Neural cell (in vitro differentiated cells): ENCODE measurements at regions not wholly inside any gene's neighbourhood (a gene's known extent, or its start where the extent isn't known, plus 50 kb on each side); places are given as distances from the start of the nearest gene placed in this dataset.

Experiments used
- EP300 ChIP-seq: fragments of 450-650 bp; conservative IDR thresholded peaks from 2 replicates; pipeline ENCODE4 v1.6.1; 2014; ENCODE audit warnings: antibody characterized with exemption, mild to moderate bottlenecking, moderate library complexity; ENCODE audit not compliant: poor library complexity, severe bottlenecking
- EZH2 ChIP-seq: fragments of 200-600, 300-800 bp; shearing (Covaris generic), sonication (generic); IDR thresholded peaks from 2 replicates; pipeline ENCODE4 v1.6.1; 2014; ENCODE audit warnings: antibody characterized with exemption, low read length, borderline replicate concordance, mild to moderate bottlenecking; ENCODE audit not compliant: insufficient read depth, poor library complexity, severe bottlenecking
- MXI1 ChIP-seq: fragments of 450-650 bp; conservative IDR thresholded peaks from 2 replicates; pipeline ENCODE4 v1.6.1; 2014; ENCODE audit warnings: antibody characterized with exemption, mild to moderate bottlenecking; ENCODE audit not compliant: poor library complexity, severe bottlenecking
- POLR2AphosphoS5 ChIP-seq: IDR thresholded peaks from 2 replicates; pipeline ENCODE4 v1.6.1; 2012
- RAD21 ChIP-seq: fragments of 450-650 bp; conservative IDR thresholded peaks from 2 replicates; pipeline ENCODE4 v1.6.1; 2014; ENCODE audit warnings: antibody characterized with exemption, mild to moderate bottlenecking, moderate library complexity
- TAF1 ChIP-seq: IDR thresholded peaks from 2 replicates; pipeline ENCODE4 v1.6.1; 2012; ENCODE audit warnings: low read depth
- TF ChIP-seq, protein P1 (sequence below): fragments of 450-650 bp; IDR thresholded peaks from 2 replicates; pipeline ENCODE4 v1.5.1; 2014; ENCODE audit warnings: antibody characterized with exemption, mild to moderate bottlenecking, moderate library complexity; ENCODE audit not compliant: poor library complexity, severe bottlenecking
- TF ChIP-seq, protein P2 (sequence below): IDR thresholded peaks from 2 replicates; pipeline ENCODE4 v1.6.1; 2012; ENCODE audit warnings: borderline replicate concordance

DNA sequence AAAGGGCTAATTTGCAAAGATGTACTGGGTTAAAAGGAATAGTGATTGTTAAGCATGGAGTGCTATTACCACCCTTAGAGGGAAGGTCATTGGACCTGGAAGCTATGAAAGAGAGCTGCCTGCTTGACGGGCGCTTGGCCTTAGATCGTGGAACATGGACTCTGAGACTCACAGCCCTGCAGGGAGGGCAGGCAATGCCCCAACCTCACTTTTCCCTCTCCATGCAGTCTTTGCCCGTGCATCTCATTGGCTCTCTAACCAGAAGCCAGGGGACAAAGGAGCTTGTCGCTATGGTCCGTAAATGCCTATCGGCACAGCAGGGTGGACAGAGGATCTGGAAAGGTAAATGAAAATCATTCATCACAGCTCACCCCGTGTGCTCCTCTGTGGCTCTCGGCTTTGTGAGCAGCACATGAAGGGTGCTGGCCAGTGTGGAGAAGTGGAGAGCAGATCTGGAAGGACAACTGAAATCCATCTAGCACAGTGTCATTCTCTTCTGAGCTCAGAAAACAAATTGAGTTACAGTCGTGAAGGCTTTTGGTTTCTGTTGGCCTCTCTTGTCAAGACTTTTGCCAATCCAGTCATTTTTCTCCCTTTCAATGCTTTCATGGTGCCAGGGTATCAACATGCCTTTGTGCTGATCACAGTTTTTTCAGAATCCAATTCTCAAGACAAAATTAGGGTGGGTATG is 186.2 kb downstream of the SNX18 start:
- TF ChIP-seq, protein P1, sequence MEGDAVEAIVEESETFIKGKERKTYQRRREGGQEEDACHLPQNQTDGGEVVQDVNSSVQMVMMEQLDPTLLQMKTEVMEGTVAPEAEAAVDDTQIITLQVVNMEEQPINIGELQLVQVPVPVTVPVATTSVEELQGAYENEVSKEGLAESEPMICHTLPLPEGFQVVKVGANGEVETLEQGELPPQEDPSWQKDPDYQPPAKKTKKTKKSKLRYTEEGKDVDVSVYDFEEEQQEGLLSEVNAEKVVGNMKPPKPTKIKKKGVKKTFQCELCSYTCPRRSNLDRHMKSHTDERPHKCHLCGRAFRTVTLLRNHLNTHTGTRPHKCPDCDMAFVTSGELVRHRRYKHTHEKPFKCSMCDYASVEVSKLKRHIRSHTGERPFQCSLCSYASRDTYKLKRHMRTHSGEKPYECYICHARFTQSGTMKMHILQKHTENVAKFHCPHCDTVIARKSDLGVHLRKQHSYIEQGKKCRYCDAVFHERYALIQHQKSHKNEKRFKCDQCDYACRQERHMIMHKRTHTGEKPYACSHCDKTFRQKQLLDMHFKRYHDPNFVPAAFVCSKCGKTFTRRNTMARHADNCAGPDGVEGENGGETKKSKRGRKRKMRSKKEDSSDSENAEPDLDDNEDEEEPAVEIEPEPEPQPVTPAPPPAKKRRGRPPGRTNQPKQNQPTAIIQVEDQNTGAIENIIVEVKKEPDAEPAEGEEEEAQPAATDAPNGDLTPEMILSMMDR, result no peak
- TF ChIP-seq, protein P2, sequence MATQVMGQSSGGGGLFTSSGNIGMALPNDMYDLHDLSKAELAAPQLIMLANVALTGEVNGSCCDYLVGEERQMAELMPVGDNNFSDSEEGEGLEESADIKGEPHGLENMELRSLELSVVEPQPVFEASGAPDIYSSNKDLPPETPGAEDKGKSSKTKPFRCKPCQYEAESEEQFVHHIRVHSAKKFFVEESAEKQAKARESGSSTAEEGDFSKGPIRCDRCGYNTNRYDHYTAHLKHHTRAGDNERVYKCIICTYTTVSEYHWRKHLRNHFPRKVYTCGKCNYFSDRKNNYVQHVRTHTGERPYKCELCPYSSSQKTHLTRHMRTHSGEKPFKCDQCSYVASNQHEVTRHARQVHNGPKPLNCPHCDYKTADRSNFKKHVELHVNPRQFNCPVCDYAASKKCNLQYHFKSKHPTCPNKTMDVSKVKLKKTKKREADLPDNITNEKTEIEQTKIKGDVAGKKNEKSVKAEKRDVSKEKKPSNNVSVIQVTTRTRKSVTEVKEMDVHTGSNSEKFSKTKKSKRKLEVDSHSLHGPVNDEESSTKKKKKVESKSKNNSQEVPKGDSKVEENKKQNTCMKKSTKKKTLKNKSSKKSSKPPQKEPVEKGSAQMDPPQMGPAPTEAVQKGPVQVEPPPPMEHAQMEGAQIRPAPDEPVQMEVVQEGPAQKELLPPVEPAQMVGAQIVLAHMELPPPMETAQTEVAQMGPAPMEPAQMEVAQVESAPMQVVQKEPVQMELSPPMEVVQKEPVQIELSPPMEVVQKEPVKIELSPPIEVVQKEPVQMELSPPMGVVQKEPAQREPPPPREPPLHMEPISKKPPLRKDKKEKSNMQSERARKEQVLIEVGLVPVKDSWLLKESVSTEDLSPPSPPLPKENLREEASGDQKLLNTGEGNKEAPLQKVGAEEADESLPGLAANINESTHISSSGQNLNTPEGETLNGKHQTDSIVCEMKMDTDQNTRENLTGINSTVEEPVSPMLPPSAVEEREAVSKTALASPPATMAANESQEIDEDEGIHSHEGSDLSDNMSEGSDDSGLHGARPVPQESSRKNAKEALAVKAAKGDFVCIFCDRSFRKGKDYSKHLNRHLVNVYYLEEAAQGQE, result no peak
- no peak for TF ChIP-seq EZH2
- TF ChIP-seq POLR2AphosphoS5, result no peak
- no peak for TF ChIP-seq EP300
- TF ChIP-seq MXI1, result no peak
- TF ChIP-seq RAD21, result no peak
- TF ChIP-seq TAF1, result no peak
